Astrocyte (in vitro differentiated cells and primary cell): ENCODE measurements at regions not wholly inside any gene's neighbourhood (a gene's known extent, or its start where the extent isn't known, plus 50 kb on each side); places are given as distances from the start of the nearest gene placed in this dataset.

Experiments used
- DNase-seq: peaks from one replicate; pipeline ENCODE4 v3.0.0-alpha.2; 2010; ENCODE audit warnings: low read depth
- FAIRE-seq: peaks from 2 replicates; lab custom pipeline; 2011; peaks lifted over from hg19 to GRCh38; lab: Jason Lieb, UNC
- H2AFZ ChIP-seq: 2 replicates; pipeline ENCODE4 v1.6.0; 2012; ENCODE audit warnings: low read depth, low read length, inconsistent platforms
- H3K27ac ChIP-seq: 2 replicates; pipeline ENCODE4 v1.5.1; 2011; ENCODE audit warnings: low read depth, low read length, inconsistent platforms
- H3K27me3 ChIP-seq: 2 replicates; pipeline ENCODE4 v1.6.0; 2011; ENCODE audit warnings: low read length, inconsistent platforms; ENCODE audit not compliant: insufficient read depth
- H3K36me3 ChIP-seq: 2 replicates; pipeline ENCODE4 v1.5.1; 2011; ENCODE audit warnings: low read length, inconsistent platforms; ENCODE audit not compliant: insufficient read depth
- H3K4me1 ChIP-seq: 2 replicates; pipeline ENCODE4 v1.5.1; 2011; ENCODE audit warnings: low read length, inconsistent platforms; ENCODE audit not compliant: insufficient read depth
- H3K4me2 ChIP-seq: 2 replicates; pipeline ENCODE4 v1.6.0; 2012; ENCODE audit warnings: low read length, inconsistent platforms
- H3K4me3 ChIP-seq: 2 replicates; pipeline ENCODE4 v1.5.1; 2011; ENCODE audit warnings: low read depth, mild to moderate bottlenecking, low read length, inconsistent platforms; ENCODE audit not compliant: insufficient read depth
- H3K79me2 ChIP-seq: 2 replicates; pipeline ENCODE4 v1.6.0; 2012; ENCODE audit warnings: mild to moderate bottlenecking, low read length, inconsistent platforms; ENCODE audit not compliant: insufficient read depth
- H3K9ac ChIP-seq: 2 replicates; pipeline ENCODE4 v1.6.0; 2012; ENCODE audit warnings: mild to moderate bottlenecking, low read length, inconsistent platforms
- H3K9me3 ChIP-seq: 2 replicates; pipeline ENCODE4 v1.5.1; 2012; ENCODE audit warnings: low read depth, mild to moderate bottlenecking, low read length, inconsistent platforms; ENCODE audit not compliant: insufficient read depth
- H4K20me1 ChIP-seq: 2 replicates; pipeline ENCODE4 v1.6.0; 2012; ENCODE audit warnings: low read length, inconsistent platforms; ENCODE audit not compliant: insufficient read depth
- H3K27ac Mint-ChIP-seq: one replicate; pipeline ENCODE4 v1.8.0; 2021; ENCODE audit warnings: mild to moderate bottlenecking, mixed read lengths; ENCODE audit not compliant: unreplicated experiment
- H3K27me3 Mint-ChIP-seq: one replicate; pipeline ENCODE4 v1.8.0; 2021; ENCODE audit warnings: low read depth, mixed read lengths; ENCODE audit not compliant: unreplicated experiment
- H3K36me3 Mint-ChIP-seq: one replicate; pipeline ENCODE4 v1.8.0; 2021; ENCODE audit warnings: low read depth, mixed read lengths; ENCODE audit not compliant: unreplicated experiment
- H3K4me1 Mint-ChIP-seq: one replicate; pipeline ENCODE4 v1.8.0; 2021; ENCODE audit warnings: low read depth, mixed read lengths; ENCODE audit not compliant: unreplicated experiment
- H3K4me3 Mint-ChIP-seq: one replicate; pipeline ENCODE4 v1.8.0; 2021; ENCODE audit warnings: mild to moderate bottlenecking, moderate library complexity, mixed read lengths; ENCODE audit not compliant: unreplicated experiment
- H3K9me3 Mint-ChIP-seq: one replicate; pipeline ENCODE4 v1.8.0; 2021; ENCODE audit warnings: mild to moderate bottlenecking, mixed read lengths; ENCODE audit not compliant: unreplicated experiment
- EZH2 ChIP-seq: IDR thresholded peaks from 2 replicates; pipeline ENCODE4 v1.6.1; 2012; ENCODE audit warnings: mild to moderate bottlenecking, low read length, inconsistent platforms; ENCODE audit not compliant: insufficient read depth
- TF ChIP-seq, protein P1 (sequence below): IDR thresholded peaks from 2 replicates; pipeline ENCODE4 v1.5.1; 2011; ENCODE audit warnings: low read depth, mild to moderate bottlenecking, inconsistent platforms, low read length, moderate library complexity; ENCODE audit not compliant: insufficient read depth

DNA sequence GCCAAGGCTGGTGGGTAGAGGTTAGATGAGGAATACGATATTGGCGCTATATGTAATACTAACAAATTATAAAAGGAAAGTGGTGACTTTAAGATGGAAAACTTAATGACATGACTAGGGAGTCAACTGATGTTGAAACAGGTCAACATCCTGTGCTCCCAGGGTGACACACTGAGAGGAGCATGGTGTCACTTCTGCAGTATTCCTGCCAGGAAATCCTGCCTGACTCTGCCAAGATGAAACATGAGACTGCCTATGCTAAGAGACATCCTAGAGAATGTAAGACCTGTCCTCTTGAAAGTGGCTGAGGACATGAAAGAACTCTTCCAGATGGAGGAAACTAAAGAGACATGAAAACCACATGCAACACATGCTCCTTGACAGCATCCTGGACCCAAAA is 65.0 kb upstream of the KCND3 start:
- Histone ChIP-seq H3K9me3 (no peaks in the 10 kb centered on the region), H4K20me1 (no peaks in the 10 kb centered on the region), H3K4me2 (no peak overlapping the region), H3K4me1 (no peaks in the 10 kb centered on the region), H2AFZ (no peak overlapping the region), H3K79me2 (no peaks in the 10 kb centered on the region), H3K36me3 (no peaks in the 10 kb centered on the region), H3K9ac (no peak overlapping the region), H3K4me3 (no peak overlapping the region), H3K27me3 (no peaks in the 10 kb centered on the region), H3K27ac (no peak overlapping the region)
- H3K27ac Mint-ChIP-seq, result no peak overlapping the region
- H3K36me3 Mint-ChIP-seq, result no peaks in the 10 kb centered on the region
- no peaks in the 10 kb centered on the region for H3K4me1 Mint-ChIP-seq
- H3K4me3 Mint-ChIP-seq, result no peak overlapping the region
- peaks cover 15% of the 10 kb centered on the region for H3K27me3 Mint-ChIP-seq
- no peak for FAIRE-seq
- no peaks in the 10 kb centered on the region for H3K9me3 Mint-ChIP-seq
- no peak for DNase-seq
- TF ChIP-seq EZH2, result no peak
- TF ChIP-seq, protein P1, sequence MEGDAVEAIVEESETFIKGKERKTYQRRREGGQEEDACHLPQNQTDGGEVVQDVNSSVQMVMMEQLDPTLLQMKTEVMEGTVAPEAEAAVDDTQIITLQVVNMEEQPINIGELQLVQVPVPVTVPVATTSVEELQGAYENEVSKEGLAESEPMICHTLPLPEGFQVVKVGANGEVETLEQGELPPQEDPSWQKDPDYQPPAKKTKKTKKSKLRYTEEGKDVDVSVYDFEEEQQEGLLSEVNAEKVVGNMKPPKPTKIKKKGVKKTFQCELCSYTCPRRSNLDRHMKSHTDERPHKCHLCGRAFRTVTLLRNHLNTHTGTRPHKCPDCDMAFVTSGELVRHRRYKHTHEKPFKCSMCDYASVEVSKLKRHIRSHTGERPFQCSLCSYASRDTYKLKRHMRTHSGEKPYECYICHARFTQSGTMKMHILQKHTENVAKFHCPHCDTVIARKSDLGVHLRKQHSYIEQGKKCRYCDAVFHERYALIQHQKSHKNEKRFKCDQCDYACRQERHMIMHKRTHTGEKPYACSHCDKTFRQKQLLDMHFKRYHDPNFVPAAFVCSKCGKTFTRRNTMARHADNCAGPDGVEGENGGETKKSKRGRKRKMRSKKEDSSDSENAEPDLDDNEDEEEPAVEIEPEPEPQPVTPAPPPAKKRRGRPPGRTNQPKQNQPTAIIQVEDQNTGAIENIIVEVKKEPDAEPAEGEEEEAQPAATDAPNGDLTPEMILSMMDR, result no peak

DNA sequence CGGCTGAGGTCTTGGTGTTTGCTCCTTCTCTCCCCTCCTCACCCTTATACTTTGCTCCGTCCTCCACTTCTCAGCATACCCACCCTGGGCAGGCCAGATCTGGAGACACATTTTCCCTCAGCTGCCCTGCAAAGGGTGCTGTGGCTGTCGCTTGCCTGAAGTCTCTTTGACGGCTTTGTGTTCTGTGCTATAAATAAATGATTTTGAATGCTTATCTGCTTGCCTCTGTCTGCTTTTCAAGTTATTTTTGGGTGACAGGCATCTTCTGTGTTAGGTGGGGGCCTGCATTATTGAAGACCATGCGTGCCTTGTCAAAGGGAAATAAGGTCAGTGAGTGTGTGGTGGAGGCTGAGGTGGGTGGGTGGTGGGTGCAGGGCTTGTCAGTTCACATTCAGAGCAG is 66.9 kb upstream of the KCND3 start:
- no peak overlapping the region for H3K27ac Mint-ChIP-seq
- Histone ChIP-seq H3K9me3 (no peaks in the 10 kb centered on the region), H3K27me3 (no peaks in the 10 kb centered on the region), H3K4me1 (no peaks in the 10 kb centered on the region), H4K20me1 (no peaks in the 10 kb centered on the region), H2AFZ (no peak overlapping the region), H3K4me2 (no peak overlapping the region), H3K4me3 (no peak overlapping the region), H3K79me2 (no peaks in the 10 kb centered on the region), H3K36me3 (no peaks in the 10 kb centered on the region), H3K9ac (no peak overlapping the region), H3K27ac (no peak overlapping the region)
- H3K27me3 Mint-ChIP-seq, result peaks cover 14% of the 10 kb centered on the region
- H3K9me3 Mint-ChIP-seq, result no peaks in the 10 kb centered on the region
- TF ChIP-seq, protein P1, result no peak
- TF ChIP-seq EZH2, result no peak
- no peak for DNase-seq
- H3K4me3 Mint-ChIP-seq, result no peak overlapping the region
- H3K36me3 Mint-ChIP-seq, result no peaks in the 10 kb centered on the region
- FAIRE-seq, result no peak
- H3K4me1 Mint-ChIP-seq, result no peaks in the 10 kb centered on the region

DNA sequence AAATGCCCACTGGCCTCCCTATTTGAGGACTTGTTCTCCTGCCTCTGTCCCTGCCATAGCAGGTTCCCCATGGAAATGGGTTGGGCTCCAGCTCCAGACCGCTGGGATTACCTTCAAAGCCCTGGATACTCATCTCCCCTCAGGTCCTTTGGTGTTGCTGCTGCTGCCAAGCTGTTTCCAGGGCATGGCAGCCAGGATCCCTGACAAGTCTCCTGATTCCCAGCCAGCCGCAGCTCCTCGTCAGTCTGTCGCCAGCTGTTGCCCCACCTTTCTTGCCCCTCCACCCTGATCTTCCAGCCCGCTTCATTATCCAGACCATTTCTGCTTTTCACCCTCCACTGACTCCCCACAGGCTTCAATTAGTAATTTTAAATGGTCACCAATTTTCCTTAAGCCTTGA is 68.3 kb upstream of the KCND3 start:
- Mint-ChIP-seq H3K4me1 (peaks cover 2% of the 10 kb centered on the region), H3K36me3 (peaks cover 1% of the 10 kb centered on the region), H3K27ac (no peak overlapping the region), H3K4me3 (no peak overlapping the region), H3K27me3 (peaks cover 14% of the 10 kb centered on the region), H3K9me3 (no peaks in the 10 kb centered on the region)
- H3K27ac ChIP-seq, result no peak overlapping the region
- no peaks in the 10 kb centered on the region for H3K36me3 ChIP-seq
- H4K20me1 ChIP-seq, result no peaks in the 10 kb centered on the region
- DNase-seq (no peak), FAIRE-seq (no peak)
- H3K4me2 ChIP-seq, result no peak overlapping the region
- H3K79me2 ChIP-seq, result no peaks in the 10 kb centered on the region
- no peaks in the 10 kb centered on the region for H3K4me1 ChIP-seq
- H3K9ac ChIP-seq, result no peak overlapping the region
- no peak overlapping the region for H3K4me3 ChIP-seq
- no peaks in the 10 kb centered on the region for H3K9me3 ChIP-seq
- H3K27me3 ChIP-seq, result no peaks in the 10 kb centered on the region
- no peak for TF ChIP-seq EZH2
- TF ChIP-seq, protein P1, result no peak
- H2AFZ ChIP-seq, result no peak overlapping the region
